Chondrocyte (in vitro differentiated cells): ENCODE measurements at regions not wholly inside any gene's neighbourhood (a gene's known extent, or its start where the extent isn't known, plus 50 kb on each side); places are given as distances from the start of the nearest gene placed in this dataset.
"Not testable (repeated sequence)": the region's sequence is repeated elsewhere in the genome, so short reads cannot be mapped to it uniquely, and the experiment has no call there.

Source experiments
- DNase-seq: peaks from one replicate; pipeline ENCODE4 v3.0.0; 2021; ENCODE audit warnings: mixed read lengths, low spot score
- H3K27ac Mint-ChIP-seq: one replicate; pipeline ENCODE4 v1.8.0; 2021; ENCODE audit warnings: mild to moderate bottlenecking, moderate library complexity, mixed read lengths; ENCODE audit not compliant: unreplicated experiment
- H3K27me3 Mint-ChIP-seq: 2 replicates; pipeline ENCODE4 v1.8.0; 2021; ENCODE audit warnings: low read depth, mixed read lengths
- H3K36me3 Mint-ChIP-seq: 2 replicates; pipeline ENCODE4 v1.8.0; 2021; ENCODE audit warnings: low read depth, mixed read lengths
- H3K4me1 Mint-ChIP-seq: 2 replicates; pipeline ENCODE4 v1.8.0; 2021; ENCODE audit warnings: low read depth, mild to moderate bottlenecking, mixed read lengths
- H3K4me3 Mint-ChIP-seq: one replicate; pipeline ENCODE4 v1.8.0; 2021; ENCODE audit warnings: mild to moderate bottlenecking, moderate library complexity, mixed read lengths; ENCODE audit not compliant: unreplicated experiment
- H3K9me3 Mint-ChIP-seq: 2 replicates; pipeline ENCODE4 v1.8.0; 2021; ENCODE audit warnings: low read depth, mixed read lengths
- TF ChIP-seq, protein P1 (sequence below): fragments of 200-600 bp; sonication (generic); IDR thresholded peaks from 2 replicates; pipeline ENCODE4 v1.5.0; 2021; ENCODE audit warnings: antibody characterized with exemption, mild to moderate bottlenecking, moderate library complexity

DNA sequence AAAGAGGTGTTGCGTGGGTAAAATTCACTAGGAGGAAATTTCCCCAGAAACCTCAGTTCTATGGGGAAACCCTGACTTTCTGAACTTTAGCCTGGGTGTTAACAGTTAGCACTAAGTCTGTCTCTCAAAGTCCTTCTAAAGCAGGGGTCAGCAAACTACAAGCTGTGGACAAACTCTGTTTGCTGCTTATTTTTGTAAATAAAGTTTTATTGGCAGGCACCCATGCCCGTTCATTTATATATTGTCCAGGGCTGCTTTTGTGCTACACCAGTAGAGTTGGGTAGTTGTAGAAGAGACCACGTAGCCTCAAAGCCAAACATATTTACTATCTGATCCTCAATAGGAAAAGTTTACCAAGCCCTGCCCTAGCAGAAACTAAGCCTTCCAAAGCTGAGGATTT, 159.7 kb downstream of the USP31 start:
- H3K36me3 Mint-ChIP-seq = no peaks in the 10 kb centered on the region
- TF ChIP-seq, protein P1, sequence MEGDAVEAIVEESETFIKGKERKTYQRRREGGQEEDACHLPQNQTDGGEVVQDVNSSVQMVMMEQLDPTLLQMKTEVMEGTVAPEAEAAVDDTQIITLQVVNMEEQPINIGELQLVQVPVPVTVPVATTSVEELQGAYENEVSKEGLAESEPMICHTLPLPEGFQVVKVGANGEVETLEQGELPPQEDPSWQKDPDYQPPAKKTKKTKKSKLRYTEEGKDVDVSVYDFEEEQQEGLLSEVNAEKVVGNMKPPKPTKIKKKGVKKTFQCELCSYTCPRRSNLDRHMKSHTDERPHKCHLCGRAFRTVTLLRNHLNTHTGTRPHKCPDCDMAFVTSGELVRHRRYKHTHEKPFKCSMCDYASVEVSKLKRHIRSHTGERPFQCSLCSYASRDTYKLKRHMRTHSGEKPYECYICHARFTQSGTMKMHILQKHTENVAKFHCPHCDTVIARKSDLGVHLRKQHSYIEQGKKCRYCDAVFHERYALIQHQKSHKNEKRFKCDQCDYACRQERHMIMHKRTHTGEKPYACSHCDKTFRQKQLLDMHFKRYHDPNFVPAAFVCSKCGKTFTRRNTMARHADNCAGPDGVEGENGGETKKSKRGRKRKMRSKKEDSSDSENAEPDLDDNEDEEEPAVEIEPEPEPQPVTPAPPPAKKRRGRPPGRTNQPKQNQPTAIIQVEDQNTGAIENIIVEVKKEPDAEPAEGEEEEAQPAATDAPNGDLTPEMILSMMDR = no peak
- H3K4me1 Mint-ChIP-seq = no peaks in the 10 kb centered on the region
- no peak overlapping the region for H3K4me3 Mint-ChIP-seq
- H3K27me3 Mint-ChIP-seq = peaks cover 1% of the 10 kb centered on the region
- DNase-seq = no peak
- H3K9me3 Mint-ChIP-seq = peaks cover 20% of the 10 kb centered on the region
- H3K27ac Mint-ChIP-seq = no peak overlapping the region

DNA sequence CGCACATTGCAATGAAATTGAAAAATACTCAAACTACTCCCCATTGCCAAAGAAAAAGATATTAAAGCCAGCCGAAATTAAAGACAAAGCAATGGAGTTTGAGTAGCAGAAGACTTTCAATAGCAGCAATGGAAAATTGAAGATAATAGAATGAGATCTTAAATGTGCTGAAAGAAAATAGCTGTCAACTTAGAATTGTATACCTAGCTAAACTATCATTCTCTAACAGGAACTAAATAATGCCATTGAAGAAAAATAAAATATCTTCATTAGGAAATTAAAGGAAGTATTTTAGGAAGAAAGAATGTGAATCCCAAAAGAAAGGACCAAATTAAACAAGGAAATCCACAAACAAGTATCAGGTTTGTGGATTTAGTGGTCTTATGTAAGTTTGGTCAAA, 165.6 kb downstream of the USP31 start:
- peaks cover 48% of the 10 kb centered on the region for H3K9me3 Mint-ChIP-seq
- no peak for DNase-seq
- no peaks in the 10 kb centered on the region for H3K27me3 Mint-ChIP-seq
- TF ChIP-seq, protein P1 = no peak
- no peak overlapping the region for H3K4me3 Mint-ChIP-seq
- no peak overlapping the region for H3K27ac Mint-ChIP-seq
- no peaks in the 10 kb centered on the region for H3K4me1 Mint-ChIP-seq
- peaks cover 2% of the 10 kb centered on the region for H3K36me3 Mint-ChIP-seq

DNA sequence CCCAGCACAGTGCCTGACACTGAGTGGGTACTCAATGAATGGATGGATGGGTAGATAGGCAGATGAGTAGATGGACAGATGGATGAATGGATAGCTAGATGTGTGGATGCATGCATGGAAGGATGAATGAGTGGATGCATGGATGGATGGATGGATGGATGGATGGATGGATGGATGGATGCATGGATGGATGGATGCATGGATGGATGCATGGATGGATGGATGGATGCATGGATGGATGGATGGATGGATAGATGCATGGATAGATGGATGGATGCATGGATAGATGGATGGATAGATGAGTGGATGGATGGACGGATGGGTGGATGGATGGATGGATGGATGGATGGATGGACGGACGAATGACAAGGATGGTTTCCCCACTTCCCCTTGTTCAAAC, 166.6 kb downstream of the HS3ST2 start:
- H3K4me1 Mint-ChIP-seq, H3K4me3 Mint-ChIP-seq, H3K27me3 Mint-ChIP-seq, H3K36me3 Mint-ChIP-seq, DNase-seq, H3K27ac Mint-ChIP-seq: not testable (repeated sequence)
- peaks cover 35% of the 10 kb centered on the region for H3K9me3 Mint-ChIP-seq

DNA sequence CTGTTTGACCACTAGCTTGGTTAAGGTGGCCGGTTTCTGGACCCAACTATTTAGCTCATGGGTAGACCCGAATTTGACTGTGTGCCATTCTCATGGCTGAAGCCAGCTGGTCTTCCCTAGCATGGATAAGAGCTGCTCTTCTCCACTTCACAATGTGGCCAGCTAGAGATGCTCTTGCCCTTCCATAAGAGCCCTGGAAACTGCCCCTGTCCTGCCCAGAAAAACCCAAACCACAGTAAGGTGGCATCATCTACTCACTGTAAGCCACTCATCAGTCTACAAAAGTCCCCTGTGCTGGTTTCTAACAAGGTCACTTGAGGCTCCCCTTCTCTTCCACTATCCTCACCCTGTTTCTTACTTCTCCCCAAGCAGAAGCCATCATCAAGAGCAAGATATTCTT, 165.1 kb downstream of the HS3ST2 start:
- Mint-ChIP-seq H3K4me3 (no peak overlapping the region), H3K27ac (no peak overlapping the region), H3K4me1 (no peaks in the 10 kb centered on the region), H3K36me3 (peaks cover 2% of the 10 kb centered on the region), H3K27me3 (no peaks in the 10 kb centered on the region), H3K9me3 (peaks cover 23% of the 10 kb centered on the region)
- TF ChIP-seq, protein P1 = no peak
- DNase-seq = no peak

DNA sequence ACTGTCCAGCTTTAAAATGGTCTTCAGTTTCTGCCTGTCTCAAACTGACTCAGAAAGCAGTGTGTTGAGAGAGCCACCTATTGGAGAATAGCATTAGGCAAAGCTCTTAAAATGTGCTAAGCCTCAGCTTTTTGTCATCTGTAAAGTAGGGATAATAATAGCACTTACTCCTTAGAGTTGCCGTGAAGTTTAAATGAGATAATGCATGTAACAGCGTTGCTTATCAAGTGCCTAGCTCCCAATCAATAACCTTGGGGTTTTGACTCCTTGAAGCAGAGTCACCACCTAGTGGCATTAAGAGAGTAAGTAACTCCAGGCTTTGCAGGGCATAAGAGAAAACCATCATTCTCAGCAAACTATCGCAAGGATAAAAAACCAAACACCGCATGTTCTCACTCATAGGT, 163.3 kb downstream of the HS3ST2 start:
- peaks cover 11% of the 10 kb centered on the region for H3K9me3 Mint-ChIP-seq
- no peaks in the 10 kb centered on the region for H3K4me1 Mint-ChIP-seq
- H3K36me3 Mint-ChIP-seq = no peaks in the 10 kb centered on the region
- no peaks in the 10 kb centered on the region for H3K27me3 Mint-ChIP-seq
- TF ChIP-seq, protein P1 = peak; percentile 62
- H3K4me3 Mint-ChIP-seq = no peak overlapping the region
- H3K27ac Mint-ChIP-seq = no peak overlapping the region
- no peak for DNase-seq

DNA sequence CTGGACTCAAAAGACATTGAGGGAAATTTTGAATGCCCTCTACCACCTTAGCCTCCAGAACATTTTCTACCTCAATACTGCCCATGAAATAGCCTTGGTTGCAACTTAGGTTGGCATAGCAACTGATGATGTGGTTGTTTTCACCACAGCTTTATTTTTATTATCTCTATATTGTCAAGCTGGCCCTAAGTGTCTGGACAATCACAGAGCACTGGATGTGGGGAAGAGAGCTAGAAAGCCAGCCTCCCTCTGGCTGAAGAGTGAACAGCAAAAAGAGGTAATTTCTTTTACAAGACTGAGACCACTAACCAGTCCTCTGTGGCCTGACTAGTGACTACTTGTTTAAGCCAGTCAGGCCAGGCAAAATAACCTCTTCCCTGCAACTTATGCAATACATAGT, 159.6 kb downstream of the HS3ST2 start:
- Mint-ChIP-seq H3K9me3 (no peaks in the 10 kb centered on the region), H3K36me3 (no peaks in the 10 kb centered on the region), H3K4me3 (no peak overlapping the region), H3K27ac (no peak overlapping the region), H3K27me3 (no peaks in the 10 kb centered on the region), H3K4me1 (no peaks in the 10 kb centered on the region)
- DNase-seq = no peak
- TF ChIP-seq, protein P1 = no peak
